MM.1S (cell line): ENCODE measurements at regions not wholly inside any gene's neighbourhood (a gene's known extent, or its start where the extent isn't known, plus 50 kb on each side); places are given as distances from the start of the nearest gene placed in this dataset.
"Not testable (repeated sequence)": the region's sequence is repeated elsewhere in the genome, so short reads cannot be mapped to it uniquely, and the experiment has no call there.

ENCODE experiments used
- EZH2 ChIP-seq: fragments of 300-600 bp; sonication (generic); optimal IDR thresholded peaks from 2 replicates; pipeline ENCODE3; 2017; ENCODE audit warnings: low read depth, mild to moderate bottlenecking, antibody characterized with exemption, low read length, mixed read lengths
- TF ChIP-seq, protein P1 (sequence below): fragments of 300-600 bp; sonication (generic); IDR thresholded peaks from 2 replicates; pipeline ENCODE4 v1.5.1; 2016; ENCODE audit warnings: antibody characterized with exemption, low read length, mixed read lengths

DNA sequence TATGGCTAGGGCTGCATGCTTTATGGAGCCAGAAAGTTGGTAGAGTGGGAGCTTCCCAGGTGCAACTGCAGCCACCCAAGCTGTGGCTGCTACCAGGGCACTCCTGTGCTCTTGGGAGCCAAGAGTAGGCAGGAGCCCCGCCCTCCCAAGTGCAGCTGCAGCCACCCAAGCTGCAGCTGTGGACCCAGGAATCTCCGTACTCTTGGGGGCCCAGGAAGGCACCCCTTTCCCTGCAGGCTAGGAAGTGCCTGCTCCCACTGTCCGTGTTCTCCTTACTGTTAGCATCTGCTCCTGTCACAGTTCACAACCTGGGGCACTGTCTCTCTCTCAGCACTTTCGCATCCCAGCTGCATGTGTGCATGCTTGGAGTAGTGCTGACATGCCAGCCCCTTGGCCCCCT, 1718.4 kb downstream of the SPATA31A7 start:
- TF ChIP-seq, protein P1, sequence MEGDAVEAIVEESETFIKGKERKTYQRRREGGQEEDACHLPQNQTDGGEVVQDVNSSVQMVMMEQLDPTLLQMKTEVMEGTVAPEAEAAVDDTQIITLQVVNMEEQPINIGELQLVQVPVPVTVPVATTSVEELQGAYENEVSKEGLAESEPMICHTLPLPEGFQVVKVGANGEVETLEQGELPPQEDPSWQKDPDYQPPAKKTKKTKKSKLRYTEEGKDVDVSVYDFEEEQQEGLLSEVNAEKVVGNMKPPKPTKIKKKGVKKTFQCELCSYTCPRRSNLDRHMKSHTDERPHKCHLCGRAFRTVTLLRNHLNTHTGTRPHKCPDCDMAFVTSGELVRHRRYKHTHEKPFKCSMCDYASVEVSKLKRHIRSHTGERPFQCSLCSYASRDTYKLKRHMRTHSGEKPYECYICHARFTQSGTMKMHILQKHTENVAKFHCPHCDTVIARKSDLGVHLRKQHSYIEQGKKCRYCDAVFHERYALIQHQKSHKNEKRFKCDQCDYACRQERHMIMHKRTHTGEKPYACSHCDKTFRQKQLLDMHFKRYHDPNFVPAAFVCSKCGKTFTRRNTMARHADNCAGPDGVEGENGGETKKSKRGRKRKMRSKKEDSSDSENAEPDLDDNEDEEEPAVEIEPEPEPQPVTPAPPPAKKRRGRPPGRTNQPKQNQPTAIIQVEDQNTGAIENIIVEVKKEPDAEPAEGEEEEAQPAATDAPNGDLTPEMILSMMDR, result not testable (repeated sequence)
- TF ChIP-seq EZH2, result not testable (repeated sequence)
